Testis (tissue), 2 donors: ENCODE measurements at regions not wholly inside any gene's neighbourhood (a gene's known extent, or its start where the extent isn't known, plus 50 kb on each side); places are given as distances from the start of the nearest gene placed in this dataset.

Experiments
- POLR2A ChIP-seq: fragments of 450-650 bp; IDR thresholded peaks from one replicate; pipeline ENCODE4 v1.6.1; 2017; ENCODE audit warnings: antibody characterized with exemption, mild to moderate bottlenecking, moderate library complexity
- TF ChIP-seq, protein P1 (sequence below), 3 experiments: fragments of 450-650 bp in 2 of 3; fragments of 200-600 bp in 1 of 3; sonication (generic) in 1 of 3; IDR thresholded peaks; one replicate each; pipeline ENCODE4 v1.5.1; 2016 to 2019; ENCODE audit warnings: antibody characterized with exemption in 3 of 3, mild to moderate bottlenecking in 2 of 3, moderate library complexity in 1 of 3

GRCh38 chr13:30520571-30520970 is 54.8 kb upstream of the HMGB1 start:
- TF ChIP-seq, protein P1, sequence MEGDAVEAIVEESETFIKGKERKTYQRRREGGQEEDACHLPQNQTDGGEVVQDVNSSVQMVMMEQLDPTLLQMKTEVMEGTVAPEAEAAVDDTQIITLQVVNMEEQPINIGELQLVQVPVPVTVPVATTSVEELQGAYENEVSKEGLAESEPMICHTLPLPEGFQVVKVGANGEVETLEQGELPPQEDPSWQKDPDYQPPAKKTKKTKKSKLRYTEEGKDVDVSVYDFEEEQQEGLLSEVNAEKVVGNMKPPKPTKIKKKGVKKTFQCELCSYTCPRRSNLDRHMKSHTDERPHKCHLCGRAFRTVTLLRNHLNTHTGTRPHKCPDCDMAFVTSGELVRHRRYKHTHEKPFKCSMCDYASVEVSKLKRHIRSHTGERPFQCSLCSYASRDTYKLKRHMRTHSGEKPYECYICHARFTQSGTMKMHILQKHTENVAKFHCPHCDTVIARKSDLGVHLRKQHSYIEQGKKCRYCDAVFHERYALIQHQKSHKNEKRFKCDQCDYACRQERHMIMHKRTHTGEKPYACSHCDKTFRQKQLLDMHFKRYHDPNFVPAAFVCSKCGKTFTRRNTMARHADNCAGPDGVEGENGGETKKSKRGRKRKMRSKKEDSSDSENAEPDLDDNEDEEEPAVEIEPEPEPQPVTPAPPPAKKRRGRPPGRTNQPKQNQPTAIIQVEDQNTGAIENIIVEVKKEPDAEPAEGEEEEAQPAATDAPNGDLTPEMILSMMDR (IDR thresholded peaks at IDR 0.05) = no peak
- no peak for TF ChIP-seq POLR2A
